Peyer's patch (tissue), 4 donors: ENCODE measurements at regions not wholly inside any gene's neighbourhood (a gene's known extent, or its start where the extent isn't known, plus 50 kb on each side); places are given as distances from the start of the nearest gene placed in this dataset.
A peak's percentile ranks its signal among the peaks of the same experiment; 100 is the strongest.

Experiments used
- DNase-seq, 3 donors: peaks; one replicate each; pipeline ENCODE4 v3.0.0-alpha.2; 2017 to 2019
- H3K27ac ChIP-seq, 4 donors: fragments of 200-600 bp; sonication (generic); one replicate each; pipeline ENCODE4 v1.5.1; 2016 to 2019
- H3K27me3 ChIP-seq, 2 donors: fragments of 200-600 bp; sonication (generic); one replicate each; pipeline ENCODE4 v1.5.1; 2019
- H3K36me3 ChIP-seq, 3 donors: fragments of 200-600 bp; sonication (generic); one replicate each; pipeline ENCODE4 v1.5.1; 2016 to 2019
- H3K4me1 ChIP-seq, 4 donors: fragments of 200-600 bp; sonication (generic); one replicate each; pipeline ENCODE4 v1.5.1; 2016 to 2019
- H3K4me3 ChIP-seq, 4 donors: fragments of 200-600 bp; sonication (generic); 1 replicate in 3 of 4; 2 replicates in 1 of 4; pipeline ENCODE4 v1.5.1; 2016 to 2019; ENCODE audit warnings: mild to moderate bottlenecking in 1 of 4
- H3K9me3 ChIP-seq, 4 donors: fragments of 200-600 bp; sonication (generic); one replicate each; pipeline ENCODE4 v1.5.1; 2016 to 2019; ENCODE audit warnings: mild to moderate bottlenecking in 1 of 4
- POLR2A ChIP-seq, 2 donors: fragments of 450-650 bp; IDR thresholded peaks; one replicate each; pipeline ENCODE4 v1.5.1; 2017; ENCODE audit warnings: antibody characterized with exemption in 2 of 2, mild to moderate bottlenecking in 2 of 2, moderate library complexity in 2 of 2
- TF ChIP-seq, protein P1 (sequence below), 6 experiments: fragments of 450-650 bp in 4 of 6; fragments of 200-600 bp in 2 of 6; sonication (generic) in 1 of 6; IDR thresholded peaks; one replicate each; pipeline ENCODE4 v1.5.1; 2017 to 2019; ENCODE audit warnings: antibody characterized with exemption in 6 of 6, mild to moderate bottlenecking in 3 of 6, moderate library complexity in 1 of 6

- H3K36me3 ChIP-seq, result no peaks in the 10 kb centered on the region
- H3K4me1 ChIP-seq, result no peaks in the 10 kb centered on the region
- H3K4me3 ChIP-seq, result no peak overlapping the region
- no peak for DNase-seq
- H3K9me3 ChIP-seq, result no peaks in the 10 kb centered on the region
- TF ChIP-seq POLR2A (IDR thresholded peaks at IDR 0.05), result no peak
- TF ChIP-seq, protein P1, sequence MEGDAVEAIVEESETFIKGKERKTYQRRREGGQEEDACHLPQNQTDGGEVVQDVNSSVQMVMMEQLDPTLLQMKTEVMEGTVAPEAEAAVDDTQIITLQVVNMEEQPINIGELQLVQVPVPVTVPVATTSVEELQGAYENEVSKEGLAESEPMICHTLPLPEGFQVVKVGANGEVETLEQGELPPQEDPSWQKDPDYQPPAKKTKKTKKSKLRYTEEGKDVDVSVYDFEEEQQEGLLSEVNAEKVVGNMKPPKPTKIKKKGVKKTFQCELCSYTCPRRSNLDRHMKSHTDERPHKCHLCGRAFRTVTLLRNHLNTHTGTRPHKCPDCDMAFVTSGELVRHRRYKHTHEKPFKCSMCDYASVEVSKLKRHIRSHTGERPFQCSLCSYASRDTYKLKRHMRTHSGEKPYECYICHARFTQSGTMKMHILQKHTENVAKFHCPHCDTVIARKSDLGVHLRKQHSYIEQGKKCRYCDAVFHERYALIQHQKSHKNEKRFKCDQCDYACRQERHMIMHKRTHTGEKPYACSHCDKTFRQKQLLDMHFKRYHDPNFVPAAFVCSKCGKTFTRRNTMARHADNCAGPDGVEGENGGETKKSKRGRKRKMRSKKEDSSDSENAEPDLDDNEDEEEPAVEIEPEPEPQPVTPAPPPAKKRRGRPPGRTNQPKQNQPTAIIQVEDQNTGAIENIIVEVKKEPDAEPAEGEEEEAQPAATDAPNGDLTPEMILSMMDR (IDR thresholded peaks at IDR 0.05), result no peak
- no peak overlapping the region for H3K27ac ChIP-seq
- H3K27me3 ChIP-seq, result no peaks in the 10 kb centered on the region
Measured at GRCh38 chr12:45565590-45565989, 163.9 kb upstream of the ARID2 start.

- no peaks in the 10 kb centered on the region for H3K4me1 ChIP-seq
- DNase-seq, result no peak
- H3K36me3 ChIP-seq, result no peaks in the 10 kb centered on the region
- TF ChIP-seq POLR2A (IDR thresholded peaks at IDR 0.05), result no peak
- TF ChIP-seq, protein P1 (IDR thresholded peaks at IDR 0.05), result no peak
- no peak overlapping the region for H3K27ac ChIP-seq
- H3K9me3 ChIP-seq, result no peaks in the 10 kb centered on the region
- no peak overlapping the region for H3K4me3 ChIP-seq
- H3K27me3 ChIP-seq, result no peaks in the 10 kb centered on the region
Measured at GRCh38 chr12:45566257-45566656, 163.2 kb upstream of the ARID2 start.

GRCh38 chr12:45568808-45569207, 160.7 kb upstream of the ARID2 start:
- DNase-seq, result no peak
- no peak overlapping the region for H3K4me3 ChIP-seq
- H3K9me3 ChIP-seq, result no peaks in the 10 kb centered on the region
- H3K36me3 ChIP-seq, result no peaks in the 10 kb centered on the region
- no peaks in the 10 kb centered on the region for H3K4me1 ChIP-seq
- H3K27ac ChIP-seq, result no peak overlapping the region
- no peaks in the 10 kb centered on the region for H3K27me3 ChIP-seq
- TF ChIP-seq, protein P1 (IDR thresholded peaks at IDR 0.05), result no peak
- TF ChIP-seq POLR2A (IDR thresholded peaks at IDR 0.05), result no peak

DNA sequence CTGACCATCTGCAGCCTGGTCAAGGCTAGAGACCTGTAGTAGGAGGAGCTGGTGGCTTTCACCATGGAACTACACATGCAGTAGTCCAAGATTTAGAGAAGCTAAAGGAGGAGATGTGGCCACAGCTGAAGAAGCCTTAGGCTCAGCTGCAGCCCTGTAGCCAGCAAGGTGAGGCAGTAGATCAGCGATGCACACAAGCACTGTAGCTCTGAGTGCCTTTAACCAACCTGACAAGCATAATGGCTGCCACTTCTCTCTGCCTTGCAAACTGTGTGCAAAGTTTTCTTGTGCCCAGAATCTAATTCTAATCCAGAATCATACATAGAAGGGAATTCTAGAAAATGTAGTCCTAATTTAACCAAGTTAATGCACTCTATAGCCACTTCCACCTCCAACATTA, 159.0 kb upstream of the ARID2 start:
- no peaks in the 10 kb centered on the region for H3K27me3 ChIP-seq
- no peaks in the 10 kb centered on the region for H3K4me1 ChIP-seq
- no peaks in the 10 kb centered on the region for H3K36me3 ChIP-seq
- no peaks in the 10 kb centered on the region for H3K9me3 ChIP-seq
- H3K27ac ChIP-seq, result no peak overlapping the region
- DNase-seq, result no peak
- H3K4me3 ChIP-seq, result no peak overlapping the region
- no peak for TF ChIP-seq POLR2A (IDR thresholded peaks at IDR 0.05)
- TF ChIP-seq, protein P1 (IDR thresholded peaks at IDR 0.05), result no peak

DNA sequence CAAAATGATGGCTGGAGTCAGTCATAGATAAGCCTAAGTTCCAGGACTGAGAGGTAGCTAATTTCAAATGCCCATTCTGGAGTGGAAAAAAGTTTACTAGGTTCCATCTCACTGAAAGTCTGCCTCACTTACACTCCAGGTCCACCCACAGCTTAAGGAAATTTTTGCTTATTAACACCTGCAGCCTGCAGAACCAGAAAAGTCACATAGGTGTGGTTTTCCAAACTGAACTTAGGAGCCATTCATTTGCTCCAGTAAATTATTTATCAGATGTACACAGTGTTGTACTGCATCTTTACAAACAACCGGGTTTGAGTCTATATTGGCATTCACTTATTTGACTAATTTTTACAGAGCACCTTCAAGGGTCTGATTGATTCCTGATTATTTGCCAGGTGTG, 157.4 kb upstream of the ARID2 start:
- Histone ChIP-seq H3K4me1 (no peaks in the 10 kb centered on the region), H3K4me3 (no peak overlapping the region), H3K27ac (no peak overlapping the region), H3K36me3 (no peaks in the 10 kb centered on the region), H3K9me3 (no peaks in the 10 kb centered on the region), H3K27me3 (no peaks in the 10 kb centered on the region)
- TF ChIP-seq, protein P1 (IDR thresholded peaks at IDR 0.05), result no peak
- TF ChIP-seq POLR2A (IDR thresholded peaks at IDR 0.05), result no peak
- no peak for DNase-seq

DNA sequence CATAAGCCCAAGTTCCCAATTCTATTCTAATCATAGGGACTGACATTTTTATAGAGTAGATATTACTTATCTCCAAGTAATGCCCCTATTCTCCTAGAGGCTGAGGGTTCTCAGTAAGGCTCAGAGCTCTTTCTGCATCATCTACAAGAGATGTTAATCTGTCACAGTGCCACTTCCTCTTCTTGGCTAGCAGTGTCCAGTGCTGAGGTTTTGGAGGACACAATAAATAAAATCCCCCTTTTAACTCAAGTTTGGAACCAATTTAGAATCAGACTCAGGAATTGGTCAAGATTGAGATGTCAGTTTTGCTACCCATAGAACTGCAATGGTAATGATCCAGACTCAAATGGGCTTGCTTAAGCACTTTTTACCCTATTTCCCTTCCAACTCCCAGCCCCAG, 154.1 kb upstream of the ARID2 start:
- no peaks in the 10 kb centered on the region for H3K36me3 ChIP-seq
- H3K27ac ChIP-seq, result peak overlapping the region in 1 of 4 donors; percentile 11
- TF ChIP-seq, protein P1 (IDR thresholded peaks at IDR 0.05), result no peak
- TF ChIP-seq POLR2A (IDR thresholded peaks at IDR 0.05), result no peak
- no peak overlapping the region for H3K4me3 ChIP-seq
- no peak for DNase-seq
- no peaks in the 10 kb centered on the region for H3K9me3 ChIP-seq
- H3K4me1 ChIP-seq, result no peaks in the 10 kb centered on the region
- no peaks in the 10 kb centered on the region for H3K27me3 ChIP-seq
